ENCODE measurements at regions not wholly inside any gene's neighbourhood (a gene's known extent, or its start where the extent isn't known, plus 50 kb on each side); places are given as distances from the start of the nearest gene placed in this dataset.

DNA sequence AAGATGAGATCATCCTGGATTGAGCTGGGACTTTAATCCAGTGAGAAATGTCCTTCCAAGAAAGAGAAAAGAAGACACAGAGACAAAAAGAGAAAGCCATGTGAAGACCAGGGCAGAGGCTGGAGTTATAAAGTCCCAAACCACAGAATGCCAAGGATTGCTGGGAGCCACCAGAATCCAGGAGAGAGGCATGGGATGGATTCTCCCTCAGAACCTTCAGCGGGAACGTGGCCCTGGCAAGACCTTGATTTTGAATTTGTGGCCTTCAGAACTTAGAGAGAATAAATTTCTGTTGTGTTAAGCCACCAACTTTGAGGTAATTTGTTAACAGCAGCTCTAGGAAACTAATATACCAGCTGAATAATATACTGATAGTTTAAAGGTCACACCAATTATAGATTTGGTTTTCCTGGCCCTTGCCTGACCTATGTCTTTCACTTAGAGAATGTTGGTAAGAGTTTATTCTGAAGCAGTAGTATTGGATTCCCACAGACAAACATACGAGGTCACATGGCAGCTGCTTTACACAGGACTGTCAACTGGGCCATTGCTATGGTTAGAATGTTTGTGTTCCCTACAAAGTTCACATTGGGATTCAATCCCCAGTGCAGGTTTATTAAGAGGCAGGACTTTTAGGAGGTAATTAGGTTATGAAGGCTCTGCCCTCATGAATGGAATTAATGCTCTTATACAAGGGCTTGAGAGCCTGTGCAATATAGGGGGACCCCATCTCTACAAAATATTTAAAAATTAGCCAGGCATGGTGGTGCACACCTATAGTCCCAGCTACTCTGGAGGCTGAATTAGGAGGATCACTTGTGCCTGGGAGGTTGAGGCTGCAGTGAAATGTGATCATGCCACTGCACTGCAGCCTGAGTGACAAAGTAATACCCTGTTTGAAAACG is 156.5 kb upstream of the EEA1 start:
- Histone ChIP-seq H3K9ac (ENCODE audit: insufficient read length) (no peak overlapping the region), H3K4me3 (no peak overlapping the region), H3K27ac (no peak overlapping the region), H3K36me3 (ENCODE audit: insufficient read depth, low read length) (no peaks in the 10 kb centered on the region), H3K9me3 (ENCODE audit: low read depth, low read length) (peaks cover 8% of the 10 kb centered on the region; the same call in 1 of the 2 replicates)
- DNase-seq (ENCODE audit: low read depth, low spot score), result no peak
- TF ChIP-seq POLR2AphosphoS5 (IDR thresholded peaks at IDR 0.05; ENCODE audit: borderline replicate concordance, low read depth, low read length), result no peak
- TF ChIP-seq FOXP2 (optimal IDR thresholded peaks at IDR 0.05; ENCODE audit: control extremely low read depth, extremely low read length, insufficient read depth), result no peak

DNA sequence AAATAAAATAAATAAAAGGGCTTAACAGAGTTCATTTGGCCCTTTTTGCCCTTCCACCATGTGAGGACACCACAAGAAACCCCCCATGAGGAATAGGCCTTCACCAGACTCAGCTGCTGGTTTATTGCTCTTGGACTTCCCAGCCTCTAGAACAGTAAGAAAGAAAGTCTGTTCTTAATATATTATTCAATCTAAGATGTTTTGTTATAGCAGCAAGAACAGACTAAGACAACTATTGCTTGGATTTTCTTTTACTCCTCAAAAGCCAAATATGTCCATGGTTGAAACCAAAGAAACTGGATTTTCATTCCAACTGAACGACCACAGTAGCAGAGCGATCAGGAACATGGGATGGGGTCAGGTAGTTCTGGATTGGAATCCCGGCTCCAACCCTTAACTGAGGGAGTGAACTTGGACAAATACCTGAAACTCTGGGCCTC is 157.2 kb upstream of the EEA1 start:
- H3K9ac ChIP-seq (ENCODE audit: insufficient read length), result no peak overlapping the region
- TF ChIP-seq EZH2 (IDR thresholded peaks at IDR 0.05) (no peak), FOXP2 (optimal IDR thresholded peaks at IDR 0.05; ENCODE audit: control extremely low read depth, extremely low read length, insufficient read depth) (no peak), POLR2AphosphoS5 (IDR thresholded peaks at IDR 0.05; ENCODE audit: borderline replicate concordance, low read depth, low read length) (no peak)
- peaks cover 8% of the 10 kb centered on the region; the same call in 1 of the 2 replicates for H3K9me3 ChIP-seq (ENCODE audit: low read depth, low read length)
- no peak overlapping the region for H3K4me3 ChIP-seq
- no peaks in the 10 kb centered on the region for H3K36me3 ChIP-seq (ENCODE audit: insufficient read depth, low read length)
- no peak overlapping the region for H3K27ac ChIP-seq
- no peak for DNase-seq (ENCODE audit: low read depth, low spot score)

GRCh38 chr12:93087840-93088610 is 158.9 kb upstream of the EEA1 start:
- Histone ChIP-seq H3K36me3 (ENCODE audit: insufficient read depth, low read length) (no peaks in the 10 kb centered on the region), H3K9me3 (ENCODE audit: low read depth, low read length) (peaks cover 8% of the 10 kb centered on the region; the same call in 1 of the 2 replicates), H3K4me3 (peak overlapping the region; percentile 61), H3K27ac (peak overlapping the region; percentile 81), H3K9ac (ENCODE audit: insufficient read length) (no peak overlapping the region)
- TF ChIP-seq FOXP2 (optimal IDR thresholded peaks at IDR 0.05; ENCODE audit: control extremely low read depth, extremely low read length, insufficient read depth) (no peak), POLR2AphosphoS5 (IDR thresholded peaks at IDR 0.05; ENCODE audit: borderline replicate concordance, low read depth, low read length) (no peak), EZH2 (IDR thresholded peaks at IDR 0.05) (no peak)
- no peak for DNase-seq (ENCODE audit: low read depth, low spot score)

DNA sequence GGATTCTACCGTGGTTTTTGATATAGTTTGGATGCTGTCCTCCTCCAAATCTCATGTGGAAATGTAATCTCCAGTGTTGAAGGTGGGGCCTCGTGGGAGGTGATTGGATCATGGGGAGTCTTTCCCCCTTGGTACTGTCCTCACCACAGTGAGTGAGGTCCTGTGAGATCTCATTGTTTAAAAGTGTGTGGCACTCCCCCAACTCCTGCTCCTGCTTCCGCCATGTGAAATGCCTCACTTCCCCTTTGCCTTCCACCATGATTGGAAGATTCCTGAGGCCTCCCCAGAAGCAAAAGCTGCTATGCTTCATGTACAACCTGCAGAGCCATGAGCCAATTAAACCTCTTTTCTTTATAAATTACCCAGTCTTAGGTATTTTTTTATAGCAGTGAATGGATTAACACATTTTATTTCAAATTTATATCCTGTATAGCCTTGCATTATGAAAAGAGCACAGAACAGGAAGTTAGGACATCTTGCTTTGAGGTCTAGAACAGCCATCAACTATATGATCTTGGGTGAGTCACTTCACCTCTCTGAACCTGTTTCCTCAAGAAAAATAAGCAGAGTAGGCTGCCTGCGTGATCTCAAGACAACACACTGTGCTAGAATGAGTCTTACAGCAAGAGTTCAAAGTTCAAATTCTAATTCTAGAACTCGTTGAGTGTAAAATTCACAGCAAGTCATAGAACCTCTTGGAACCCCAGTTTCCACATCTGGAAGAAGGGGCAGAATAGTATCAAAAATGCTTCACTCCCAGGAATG is 160.9 kb upstream of the EEA1 start:
- Histone ChIP-seq H3K9me3 (ENCODE audit: low read depth, low read length) (peaks cover 8% of the 10 kb centered on the region; the same call in 1 of the 2 replicates), H3K27ac (no peak overlapping the region), H3K36me3 (ENCODE audit: insufficient read depth, low read length) (no peaks in the 10 kb centered on the region), H3K9ac (ENCODE audit: insufficient read length) (no peak overlapping the region), H3K4me3 (no peak overlapping the region)
- TF ChIP-seq EZH2 (IDR thresholded peaks at IDR 0.05) (no peak), POLR2AphosphoS5 (IDR thresholded peaks at IDR 0.05; ENCODE audit: borderline replicate concordance, low read depth, low read length) (no peak), FOXP2 (optimal IDR thresholded peaks at IDR 0.05; ENCODE audit: control extremely low read depth, extremely low read length, insufficient read depth) (no peak)
- no peak for DNase-seq (ENCODE audit: low read depth, low spot score)

GRCh38 chr12:93090731-93091172 is 161.7 kb upstream of the EEA1 start:
- no peak overlapping the region for H3K4me3 ChIP-seq
- no peak overlapping the region for H3K27ac ChIP-seq
- TF ChIP-seq POLR2AphosphoS5 (IDR thresholded peaks at IDR 0.05; ENCODE audit: borderline replicate concordance, low read depth, low read length) (no peak), EZH2 (IDR thresholded peaks at IDR 0.05) (no peak), FOXP2 (optimal IDR thresholded peaks at IDR 0.05; ENCODE audit: control extremely low read depth, extremely low read length, insufficient read depth) (no peak)
- H3K36me3 ChIP-seq (ENCODE audit: insufficient read depth, low read length), result no peaks in the 10 kb centered on the region
- H3K9ac ChIP-seq (ENCODE audit: insufficient read length), result no peak overlapping the region
- DNase-seq (ENCODE audit: low read depth, low spot score), result no peak
- peaks cover 8% of the 10 kb centered on the region; the same call in 1 of the 2 replicates for H3K9me3 ChIP-seq (ENCODE audit: low read depth, low read length)

DNA sequence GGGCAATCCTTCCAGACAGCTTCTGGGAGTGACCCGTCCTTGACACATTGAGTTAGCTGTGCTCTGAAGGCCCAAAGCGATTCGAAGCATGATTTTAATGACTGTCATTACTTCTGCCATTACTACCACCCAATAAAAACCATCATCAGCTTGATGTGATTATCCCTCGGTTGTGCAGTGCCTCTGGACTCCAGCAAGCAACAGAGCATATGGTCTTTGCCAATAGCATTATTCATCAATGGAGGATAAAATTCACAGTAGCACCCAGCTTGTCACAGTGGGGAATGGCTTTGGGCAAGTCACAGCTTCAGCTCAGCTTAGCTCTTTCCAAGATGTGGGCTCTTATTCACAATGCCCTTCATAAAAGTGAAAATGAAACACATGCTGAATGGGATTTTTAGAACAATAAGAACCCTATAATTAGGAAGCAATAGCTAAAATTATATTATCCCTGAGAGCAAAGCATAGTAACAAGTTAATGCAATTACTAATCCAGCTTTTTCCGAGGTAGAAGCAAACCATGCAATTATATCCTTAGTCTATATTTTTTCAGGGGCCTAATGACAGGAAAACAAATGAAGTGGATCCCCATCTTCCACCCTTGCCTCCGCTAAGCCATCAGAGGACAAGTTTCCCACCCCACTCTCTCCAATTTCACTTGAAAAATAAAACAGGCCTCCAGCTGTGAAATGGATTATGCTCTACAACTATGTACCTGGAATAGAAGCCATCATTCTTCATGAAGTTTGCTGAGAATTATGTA is 163.0 kb upstream of the EEA1 start:
- Histone ChIP-seq H3K9me3 (ENCODE audit: low read depth, low read length) (no peaks in the 10 kb centered on the region), H3K27ac (0 out of 2 replicates have a peak overlapping the region, but pooled peaks have one; percentile 4), H3K4me3 (no peak overlapping the region), H3K9ac (ENCODE audit: insufficient read length) (no peak overlapping the region), H3K36me3 (ENCODE audit: insufficient read depth, low read length) (no peaks in the 10 kb centered on the region)
- TF ChIP-seq FOXP2 (optimal IDR thresholded peaks at IDR 0.05; ENCODE audit: control extremely low read depth, extremely low read length, insufficient read depth) (no peak), EZH2 (IDR thresholded peaks at IDR 0.05) (no peak)
- DNase-seq (ENCODE audit: low read depth, low spot score), result no peak

- no peak overlapping the region for H3K9ac ChIP-seq (ENCODE audit: insufficient read length)
- H3K9me3 ChIP-seq (ENCODE audit: low read depth, low read length), result no peaks in the 10 kb centered on the region
- H3K27ac ChIP-seq, result no peak overlapping the region
- no peak overlapping the region for H3K4me3 ChIP-seq
- TF ChIP-seq EZH2 (IDR thresholded peaks at IDR 0.05), result no peak
- no peak for TF ChIP-seq POLR2AphosphoS5 (IDR thresholded peaks at IDR 0.05; ENCODE audit: borderline replicate concordance, low read depth, low read length)
- TF ChIP-seq FOXP2 (optimal IDR thresholded peaks at IDR 0.05; ENCODE audit: control extremely low read depth, extremely low read length, insufficient read depth), result no peak
- DNase-seq (ENCODE audit: low read depth, low spot score), result no peak
- no peaks in the 10 kb centered on the region for H3K36me3 ChIP-seq (ENCODE audit: insufficient read depth, low read length)
These were observed 163.5 kb upstream of the EEA1 start for GRCh38 chr12:93092649-93092945.
